Ovary (tissue), 7 donors: ENCODE measurements at regions not wholly inside any gene's neighbourhood (a gene's known extent, or its start where the extent isn't known, plus 50 kb on each side); places are given as distances from the start of the nearest gene placed in this dataset.
"Not testable (repeated sequence)": the region's sequence is repeated elsewhere in the genome, so short reads cannot be mapped to it uniquely, and the experiment has no call there.

Source experiments
- DNase-seq, 5 donors: peaks; one replicate each; pipeline ENCODE4 v3.0.0-alpha.2; 2019 to 2020
- H3K27ac ChIP-seq, 2 donors: fragments of 200-600 bp; one replicate each; pipeline versions ENCODE4 v1.5.1 to v1.8.0; 2019 to 2022
- H3K27me3 ChIP-seq: fragments of 200-600 bp; one replicate; pipeline ENCODE4 v1.8.0; 2022
- H3K36me3 ChIP-seq: fragments of 200-600 bp; sonication (generic); one replicate; pipeline ENCODE4 v1.5.1; 2019
- H3K4me1 ChIP-seq: one replicate; pipeline ENCODE4 v1.8.1; 2013; ENCODE audit warnings: mild to moderate bottlenecking, moderate library complexity; ENCODE audit not compliant: insufficient read depth
- H3K4me3 ChIP-seq: fragments of 200-600 bp; sonication (generic); one replicate; pipeline ENCODE4 v1.5.1; 2017
- H3K9me3 ChIP-seq, 2 donors: fragments of 200-600 bp in 1 of 2; sonication (generic) in 1 of 2; one replicate each; pipeline versions ENCODE4 v1.5.1 to v1.8.1; 2013 to 2019; ENCODE audit warnings: mild to moderate bottlenecking in 1 of 2, moderate library complexity in 1 of 2
- CTCF ChIP-seq, 3 donors: fragments of 450-650 bp in 2 of 3; fragments of 200-600 bp in 1 of 3; IDR thresholded peaks; one replicate each; pipeline versions ENCODE4 v1.5.1 to v1.8.0; 2016 to 2022; ENCODE audit warnings: antibody characterized with exemption in 3 of 3, mild to moderate bottlenecking in 1 of 3
- EP300 ChIP-seq: sonication (generic); formaldehyde crosslinking; IDR thresholded peaks from one replicate; pipeline ENCODE4 v1.6.1; 2017; ENCODE audit warnings: antibody characterized with exemption
- POLR2A ChIP-seq: fragments of 450-650 bp; IDR thresholded peaks from one replicate; pipeline ENCODE4 v1.6.1; 2017; ENCODE audit warnings: antibody characterized with exemption, mild to moderate bottlenecking, moderate library complexity
- WGBS, 3 donors: extraction: QIAGEN DNeasy Blood & Tissue Kit in 1 of 3; methylation state at CpG; one replicate each; pipeline versions ENCODE4 v1.1.5 to v1.1.7; 2013 to 2017; 5-methylcytosine and 5-hydroxymethylcytosine counted together
- intact Hi-C, 4 donors: fragments of 100-400 bp; cut with DNase I; formaldehyde crosslinking; loops; one replicate each; pipeline versions ENCODE4 v1.11.0 to v1.15.1; 2022 to 2023
- donor health status: DM: no; HTN: no; CAD: no; lungs with moderate emphysema.
- donor health status: DM: no; HTN: no; CAD: no.
- donor health status: Bipolar disorder and iron deficiency.
- donor health status: DM: no; HTN: no; CAD: no.
- donor health status: DM: yes; HTN: yes; CAD: no.

- 83 to 93% (median 91%) methylated on average over 10 to 11 of the region's 11 CpGs for WGBS, 3 donors
- Histone ChIP-seq H3K4me1 (no peaks in the 10 kb centered on the region), H3K27ac (no peak overlapping the region), H3K4me3 (no peak overlapping the region), H3K27me3 (no peaks in the 10 kb centered on the region), H3K9me3 (no peaks in the 10 kb centered on the region), H3K36me3 (no peaks in the 10 kb centered on the region)
- TF ChIP-seq POLR2A (no peak), CTCF (IDR thresholded peaks at IDR 0.05) (no peak), EP300 (no peak)
- DNase-seq, result peak in 1 of 5 donors; percentile 13
- intact Hi-C loops, result no loop called here
These were observed 303.6 kb downstream of the NDUFA10 start for GRCh38 chr2:239721531-239721930.

- H3K27me3 ChIP-seq, result no peaks in the 10 kb centered on the region
- H3K9me3 ChIP-seq, result no peaks in the 10 kb centered on the region
- DNase-seq, result peak in 1 of 5 donors; percentile 14
- no peak overlapping the region for H3K4me3 ChIP-seq
- TF ChIP-seq EP300 (no peak), POLR2A (no peak), CTCF (IDR thresholded peaks at IDR 0.05) (no peak)
- no peaks in the 10 kb centered on the region for H3K36me3 ChIP-seq
- no peak overlapping the region for H3K27ac ChIP-seq
- H3K4me1 ChIP-seq, result no peaks in the 10 kb centered on the region
- WGBS, 3 donors, result 80 to 91% (median 86%) methylated on average over 25 to 27 of the region's 27 CpGs
- intact Hi-C loops, result no loop called here
These were observed 304.5 kb downstream of the NDUFA10 start for GRCh38 chr2:239720361-239721360.

- no peaks in the 10 kb centered on the region for H3K27me3 ChIP-seq
- no peaks in the 10 kb centered on the region for H3K4me1 ChIP-seq
- DNase-seq, result peak in 1 of 5 donors; percentile 17
- H3K9me3 ChIP-seq, result no peaks in the 10 kb centered on the region
- H3K4me3 ChIP-seq, result no peak overlapping the region
- no peaks in the 10 kb centered on the region for H3K36me3 ChIP-seq
- intact Hi-C loops, result no loop called here
- 85 to 94% (median 92%) methylated on average over 8 to 9 of the region's 9 CpGs for WGBS, 3 donors
- no peak for TF ChIP-seq POLR2A
- no peak for TF ChIP-seq EP300
- TF ChIP-seq CTCF (IDR thresholded peaks at IDR 0.05), result no peak
- no peak overlapping the region for H3K27ac ChIP-seq
These were observed 305.3 kb downstream of the NDUFA10 start for GRCh38 chr2:239719791-239720360.

- H3K27me3 ChIP-seq, H3K9me3 ChIP-seq, H3K4me3 ChIP-seq, H3K27ac ChIP-seq, H3K36me3 ChIP-seq, intact Hi-C loops, H3K4me1 ChIP-seq: not testable (repeated sequence)
- 67 to 85% (median 82%) methylated on average over 6 of the region's 6 CpGs for WGBS, 3 donors
- DNase-seq, result peak in 1 of 5 donors; percentile 11
These were observed 306.2 kb downstream of the NDUFA10 start for GRCh38 chr2:239718991-239719390.

- H3K27ac ChIP-seq, result no peak overlapping the region
- no peaks in the 10 kb centered on the region for H3K27me3 ChIP-seq
- peak in 1 of 5 donors; percentile 29 for DNase-seq
- H3K9me3 ChIP-seq, result no peaks in the 10 kb centered on the region
- no peaks in the 10 kb centered on the region for H3K36me3 ChIP-seq
- TF ChIP-seq CTCF (IDR thresholded peaks at IDR 0.05) (no peak), EP300 (no peak), POLR2A (no peak)
- H3K4me1 ChIP-seq, result no peaks in the 10 kb centered on the region
- no peak overlapping the region for H3K4me3 ChIP-seq
- intact Hi-C loops, result no loop called here
- 91 to 96% (median 92%) methylated on average over 22 of the region's 22 CpGs for WGBS, 3 donors
These were observed 307.4 kb downstream of the NDUFA10 start for GRCh38 chr2:239717706-239718105.
